ENCODE measurements at regions not wholly inside any gene's neighbourhood (a gene's known extent, or its start where the extent isn't known, plus 50 kb on each side); places are given as distances from the start of the nearest gene placed in this dataset.

DNA sequence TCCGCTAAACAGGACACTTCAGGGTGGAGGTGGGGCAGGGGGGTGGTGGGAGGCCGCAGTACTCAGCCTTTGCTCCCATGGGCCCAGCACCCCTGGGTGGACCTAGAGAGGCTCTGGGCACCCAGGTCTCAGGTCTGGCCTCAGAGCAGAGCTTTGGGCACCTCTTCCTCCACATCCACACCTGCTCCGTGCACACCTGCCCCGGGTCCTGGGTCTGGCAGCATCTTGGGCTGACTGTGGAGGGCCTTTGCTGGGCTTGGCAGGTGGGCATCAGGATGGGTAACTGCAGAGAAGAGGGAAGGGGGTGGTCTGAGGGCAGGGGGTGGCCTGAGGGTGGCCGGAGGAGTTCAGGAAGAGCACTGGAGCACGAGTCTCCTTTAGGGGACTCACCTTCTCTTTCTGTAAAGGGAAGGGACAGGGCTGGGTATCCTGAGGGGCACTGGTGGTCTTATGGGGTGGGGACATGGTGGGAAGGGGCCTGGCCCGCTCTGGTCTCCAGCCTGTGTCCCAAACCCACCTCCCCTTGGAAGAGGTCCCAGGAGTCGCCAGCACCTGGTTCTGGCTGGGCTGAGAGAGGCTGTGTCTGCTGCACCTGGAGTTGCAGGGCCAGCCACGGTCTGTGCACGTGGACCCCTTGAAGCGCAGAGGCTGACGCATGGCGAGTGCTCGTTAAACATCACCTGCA is 106.7 kb upstream of the IER5L start:
- no peaks in the 10 kb centered on the region for H3K4me1 ChIP-seq (ENCODE audit: low read depth, poor library complexity, severe bottlenecking)
- no peak overlapping the region for H3K4me2 ChIP-seq
- no peaks in the 10 kb centered on the region for H3K27me3 ChIP-seq (ENCODE audit: insufficient read depth, low read depth)
- H3K79me2 ChIP-seq (ENCODE audit: insufficient read depth, low read depth) = no peaks in the 10 kb centered on the region
- H3K27ac ChIP-seq = no peak overlapping the region
- H4K20me1 ChIP-seq (ENCODE audit: insufficient read depth) = no peaks in the 10 kb centered on the region
- no peak overlapping the region for H3K4me3 ChIP-seq (IDR thresholded peaks at IDR 0.05; ENCODE audit: insufficient read depth, low read depth, low read length)
- H3K9ac ChIP-seq = no peak overlapping the region
- TF ChIP-seq, protein P1, sequence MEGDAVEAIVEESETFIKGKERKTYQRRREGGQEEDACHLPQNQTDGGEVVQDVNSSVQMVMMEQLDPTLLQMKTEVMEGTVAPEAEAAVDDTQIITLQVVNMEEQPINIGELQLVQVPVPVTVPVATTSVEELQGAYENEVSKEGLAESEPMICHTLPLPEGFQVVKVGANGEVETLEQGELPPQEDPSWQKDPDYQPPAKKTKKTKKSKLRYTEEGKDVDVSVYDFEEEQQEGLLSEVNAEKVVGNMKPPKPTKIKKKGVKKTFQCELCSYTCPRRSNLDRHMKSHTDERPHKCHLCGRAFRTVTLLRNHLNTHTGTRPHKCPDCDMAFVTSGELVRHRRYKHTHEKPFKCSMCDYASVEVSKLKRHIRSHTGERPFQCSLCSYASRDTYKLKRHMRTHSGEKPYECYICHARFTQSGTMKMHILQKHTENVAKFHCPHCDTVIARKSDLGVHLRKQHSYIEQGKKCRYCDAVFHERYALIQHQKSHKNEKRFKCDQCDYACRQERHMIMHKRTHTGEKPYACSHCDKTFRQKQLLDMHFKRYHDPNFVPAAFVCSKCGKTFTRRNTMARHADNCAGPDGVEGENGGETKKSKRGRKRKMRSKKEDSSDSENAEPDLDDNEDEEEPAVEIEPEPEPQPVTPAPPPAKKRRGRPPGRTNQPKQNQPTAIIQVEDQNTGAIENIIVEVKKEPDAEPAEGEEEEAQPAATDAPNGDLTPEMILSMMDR (conservative IDR thresholded peaks at IDR 0.05; ENCODE audit: low read depth, low read length) = no peak
- no peaks in the 10 kb centered on the region for H3K36me3 ChIP-seq (ENCODE audit: insufficient read depth)
- no peak overlapping the region for H2AFZ ChIP-seq (ENCODE audit: low read depth)

DNA sequence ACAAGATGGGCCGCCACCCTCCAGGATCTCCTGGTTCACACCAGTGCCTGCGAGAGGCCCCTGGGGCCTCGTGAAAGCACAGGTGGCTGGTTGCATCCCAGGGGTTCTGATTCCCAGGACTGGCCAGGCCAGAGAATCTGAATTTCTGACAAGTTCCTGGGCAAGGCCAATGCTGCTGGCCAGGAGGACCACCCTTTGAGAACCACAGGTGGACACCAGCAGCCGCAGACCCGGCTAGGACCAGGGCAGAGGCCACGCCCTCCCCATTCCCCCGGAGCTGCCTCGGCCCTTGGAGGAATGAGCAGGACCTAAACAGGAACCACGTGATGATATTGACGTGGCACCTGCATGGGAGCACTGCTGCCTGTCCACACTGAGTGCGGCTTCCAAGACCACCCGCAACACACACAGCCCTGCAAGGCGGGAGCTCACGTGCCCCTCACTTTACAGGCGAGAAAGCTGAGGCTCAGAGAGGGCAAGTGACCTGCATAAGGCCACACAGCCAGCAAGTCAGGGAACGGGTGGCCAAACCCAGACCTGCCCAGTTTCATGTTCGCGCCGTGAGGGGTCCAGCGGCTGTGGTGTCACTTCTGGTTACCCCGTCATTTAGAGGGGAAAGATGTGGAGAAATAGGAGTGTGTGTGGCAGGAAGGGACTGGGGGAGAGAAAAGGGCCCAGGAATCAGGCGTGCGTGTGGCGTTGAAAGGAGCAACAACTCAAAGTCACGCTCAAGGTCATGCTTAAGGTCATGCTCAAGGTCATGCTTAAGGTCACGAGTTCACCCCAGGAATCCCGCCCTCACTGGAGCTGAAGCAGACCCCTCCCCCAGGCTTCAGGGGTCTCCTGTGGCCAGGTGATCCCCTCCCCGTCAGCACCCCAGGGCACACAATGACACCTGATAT is 105.9 kb upstream of the IER5L start:
- H3K27me3 ChIP-seq (ENCODE audit: insufficient read depth, low read depth) = no peaks in the 10 kb centered on the region
- no peaks in the 10 kb centered on the region for H3K79me2 ChIP-seq (ENCODE audit: insufficient read depth, low read depth)
- no peak overlapping the region for H3K4me3 ChIP-seq (IDR thresholded peaks at IDR 0.05; ENCODE audit: insufficient read depth, low read depth, low read length)
- TF ChIP-seq, protein P1 (conservative IDR thresholded peaks at IDR 0.05; ENCODE audit: low read depth, low read length) = no peak
- no peaks in the 10 kb centered on the region for H3K36me3 ChIP-seq (ENCODE audit: insufficient read depth)
- H3K4me1 ChIP-seq (ENCODE audit: low read depth, poor library complexity, severe bottlenecking) = no peaks in the 10 kb centered on the region
- no peaks in the 10 kb centered on the region for H4K20me1 ChIP-seq (ENCODE audit: insufficient read depth)
- no peak overlapping the region for H3K4me2 ChIP-seq
- H2AFZ ChIP-seq (ENCODE audit: low read depth) = no peak overlapping the region
- no peak overlapping the region for H3K27ac ChIP-seq
- no peak overlapping the region for H3K9ac ChIP-seq

DNA sequence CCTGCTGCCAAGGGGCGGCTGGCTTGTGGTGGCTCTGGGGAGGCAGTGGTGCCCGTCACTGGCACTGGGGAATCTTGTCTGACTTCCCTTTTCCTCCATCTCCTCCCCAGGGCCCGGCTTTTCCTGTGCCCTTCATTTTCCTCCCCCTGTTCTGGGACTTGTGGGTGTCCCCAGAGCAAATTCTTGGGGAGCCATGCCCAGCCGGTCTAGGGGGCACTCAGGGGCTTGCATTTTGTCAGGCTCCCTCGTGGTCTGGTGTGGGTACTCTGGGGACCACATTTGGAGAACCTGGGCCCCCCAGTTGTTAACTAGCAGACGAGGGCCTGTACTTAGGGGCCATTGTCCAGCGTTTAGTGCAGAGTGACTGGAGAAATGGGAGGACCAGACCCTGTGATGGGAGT is 105.2 kb upstream of the IER5L start:
- no peaks in the 10 kb centered on the region for H4K20me1 ChIP-seq (ENCODE audit: insufficient read depth)
- H3K27me3 ChIP-seq (ENCODE audit: insufficient read depth, low read depth) = no peaks in the 10 kb centered on the region
- H3K4me2 ChIP-seq = no peak overlapping the region
- H3K4me3 ChIP-seq (IDR thresholded peaks at IDR 0.05; ENCODE audit: insufficient read depth, low read depth, low read length) = no peak overlapping the region
- TF ChIP-seq, protein P1 (conservative IDR thresholded peaks at IDR 0.05; ENCODE audit: low read depth, low read length) = no peak
- no peak overlapping the region for H3K27ac ChIP-seq
- H3K36me3 ChIP-seq (ENCODE audit: insufficient read depth) = no peaks in the 10 kb centered on the region
- H3K79me2 ChIP-seq (ENCODE audit: insufficient read depth, low read depth) = no peaks in the 10 kb centered on the region
- H3K4me1 ChIP-seq (ENCODE audit: low read depth, poor library complexity, severe bottlenecking) = no peaks in the 10 kb centered on the region
- H3K9ac ChIP-seq = no peak overlapping the region
- H2AFZ ChIP-seq (ENCODE audit: low read depth) = no peak overlapping the region

DNA sequence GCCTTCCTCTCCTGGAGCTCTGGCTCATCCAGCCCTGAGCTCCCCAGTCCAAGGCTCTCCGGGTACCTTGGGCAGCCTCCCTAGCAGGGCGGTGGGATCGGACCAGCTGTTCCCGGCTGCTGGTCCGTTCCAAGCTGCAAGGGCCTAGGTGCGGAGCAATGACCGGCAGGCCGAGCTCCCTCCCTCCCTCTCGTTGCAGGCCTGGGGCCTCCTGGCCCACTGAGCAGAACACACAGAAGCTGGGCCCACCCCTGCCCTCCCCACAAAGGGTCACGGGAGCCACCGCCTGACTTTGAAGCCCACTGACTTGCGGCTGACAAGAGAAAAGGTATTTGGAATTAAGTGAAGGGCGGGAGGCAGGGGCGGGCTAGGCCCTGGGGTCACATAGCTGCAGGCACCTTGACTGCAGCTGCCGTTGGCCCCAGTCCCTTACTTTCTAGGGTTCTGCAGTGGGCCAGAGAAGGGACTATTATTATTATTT is 104.7 kb upstream of the IER5L start:
- Histone ChIP-seq H3K4me1 (ENCODE audit: low read depth, poor library complexity, severe bottlenecking) (no peaks in the 10 kb centered on the region), H3K27ac (no peak overlapping the region), H3K27me3 (ENCODE audit: insufficient read depth, low read depth) (no peaks in the 10 kb centered on the region), H2AFZ (ENCODE audit: low read depth) (no peak overlapping the region), H4K20me1 (ENCODE audit: insufficient read depth) (no peaks in the 10 kb centered on the region), H3K4me2 (no peak overlapping the region), H3K79me2 (ENCODE audit: insufficient read depth, low read depth) (no peaks in the 10 kb centered on the region), H3K36me3 (ENCODE audit: insufficient read depth) (no peaks in the 10 kb centered on the region), H3K4me3 (IDR thresholded peaks at IDR 0.05; ENCODE audit: insufficient read depth, low read depth, low read length) (no peak overlapping the region), H3K9ac (no peak overlapping the region)
- TF ChIP-seq, protein P1 (conservative IDR thresholded peaks at IDR 0.05; ENCODE audit: low read depth, low read length) = no peak
